Epidermal melanocyte (primary cell): ENCODE measurements at regions not wholly inside any gene's neighbourhood (a gene's known extent, or its start where the extent isn't known, plus 50 kb on each side); places are given as distances from the start of the nearest gene placed in this dataset.
"Not testable (repeated sequence)": the region's sequence is repeated elsewhere in the genome, so short reads cannot be mapped to it uniquely, and the experiment has no call there.

Experiments
- DNase-seq: peaks from one replicate; pipeline ENCODE4 v3.0.0; 2011; ENCODE audit warnings: low spot score; ENCODE audit not compliant: insufficient read length

GRCh38 chr2:145394181-145394580 lies 874.3 kb upstream of the ZEB2 start:
- no peak for DNase-seq

GRCh38 chr2:145386973-145387372 lies 867.1 kb upstream of the ZEB2 start:
- DNase-seq, result no peak

GRCh38 chr2:145383961-145384360 lies 864.0 kb upstream of the ZEB2 start:
- no peak for DNase-seq

GRCh38 chr2:145380436-145381017 lies 860.6 kb upstream of the ZEB2 start:
- peak; percentile 21 for DNase-seq

GRCh38 chr2:145379934-145380333 lies 860.0 kb upstream of the ZEB2 start:
- no peak for DNase-seq

GRCh38 chr2:145374165-145374564 lies 854.2 kb upstream of the ZEB2 start:
- DNase-seq, result no peak

- DNase-seq, result not testable (repeated sequence)
Observed at GRCh38 chr2:145367334-145367733, 847.4 kb upstream of the ZEB2 start.

- no peak for DNase-seq
Observed at GRCh38 chr2:145366341-145366740, 846.4 kb upstream of the ZEB2 start.

GRCh38 chr2:145360129-145360790 lies 840.3 kb upstream of the ZEB2 start:
- DNase-seq, result no peak

GRCh38 chr2:145359561-145359960 lies 839.6 kb upstream of the ZEB2 start:
- no peak for DNase-seq

GRCh38 chr2:145356056-145356455 lies 836.1 kb upstream of the ZEB2 start:
- DNase-seq, result no peak

GRCh38 chr2:145352484-145352883 lies 832.6 kb upstream of the ZEB2 start:
- no peak for DNase-seq

GRCh38 chr2:145351864-145352425 lies 832.0 kb upstream of the ZEB2 start:
- no peak for DNase-seq

- DNase-seq, result no peak
Observed at GRCh38 chr2:145350011-145350410, 830.1 kb upstream of the ZEB2 start.

- no peak for DNase-seq
Observed at GRCh38 chr2:145344076-145344724, 824.3 kb upstream of the ZEB2 start.

GRCh38 chr2:145343287-145343686 lies 823.4 kb upstream of the ZEB2 start:
- no peak for DNase-seq

- no peak for DNase-seq
Observed at GRCh38 chr2:145341536-145341935, 821.6 kb upstream of the ZEB2 start.

GRCh38 chr2:145339646-145340045 lies 819.7 kb upstream of the ZEB2 start:
- no peak for DNase-seq

GRCh38 chr2:145332210-145332898 lies 812.4 kb upstream of the ZEB2 start:
- no peak for DNase-seq

GRCh38 chr2:145329971-145330370 lies 810.1 kb upstream of the ZEB2 start:
- no peak for DNase-seq

- no peak for DNase-seq
Observed at GRCh38 chr2:145325485-145325884, 805.6 kb upstream of the ZEB2 start.

GRCh38 chr2:145324748-145325147 lies 804.8 kb upstream of the ZEB2 start:
- DNase-seq, result no peak
